HCT116 (cell line): ENCODE measurements at regions not wholly inside any gene's neighbourhood (a gene's known extent, or its start where the extent isn't known, plus 50 kb on each side); places are given as distances from the start of the nearest gene placed in this dataset.
"Not testable (repeated sequence)": the region's sequence is repeated elsewhere in the genome, so short reads cannot be mapped to it uniquely, and the experiment has no call there.

Experiments used
- ATAC-seq: fragments of 200-7000 bp; cut with Tn5 transposase; 2 replicates; pipeline ENCODE4 v1.9.1; 2020; ENCODE audit warnings: mild to moderate bottlenecking, moderate library complexity
- BruUV-seq: library from RNA; stranded (reverse); fragments of 400-500 nt; replicated peaks from 2 replicates; lab custom pipeline; 2021; lab: Mats Ljungman, UMichigan
- CTCF ChIA-PET: fragments of 300-600 bp; sonication (Branson Sonifier 250); formaldehyde crosslinking; loops from one replicate; lab custom pipeline; 2021; ENCODE audit warnings: antibody characterized with exemption; lab: Charles Lee
- POLR2A ChIA-PET: fragments of 300-600, 350-600 bp; sonication (Branson Sonifier 250); formaldehyde crosslinking; loops from one replicate; lab custom pipeline; 2021; ENCODE audit warnings: antibody characterized with exemption; lab: Charles Lee
- RAD21 ChIA-PET, 2 experiments: fragments of 300-600 bp; sonication (Branson Sonifier 250); formaldehyde crosslinking; loops; one replicate each; lab custom pipeline; 2023; ENCODE audit warnings: low total read pairs in 2 of 2; ENCODE audit not compliant: uncharacterized antibody in 2 of 2, unreplicated experiment in 2 of 2, low non-redundant PET in 1 of 2; lab: Charles Lee
- DNase-seq: peaks from one replicate; pipeline ENCODE4 v3.0.0-alpha.2; 2010; ENCODE audit warnings: low read depth, low spot score
- H2AFZ ChIP-seq: fragments of 200-600 bp; shearing (Covaris generic), sonication (generic); 2 replicates; pipeline ENCODE4 v1.6.1; 2017; ENCODE audit warnings: low read depth, mixed run types, mixed read lengths, antibody characterized with exemption, low read length; ENCODE audit not compliant: poor library complexity, severe bottlenecking
- H3K27ac ChIP-seq: 2 replicates; pipeline ENCODE4 v1.5.1; 2012; ENCODE audit warnings: low read depth, low read length
- H3K27me3 ChIP-seq: fragments of 200-600 bp; sonication (generic); 2 replicates; pipeline ENCODE4 v1.6.1; 2016; ENCODE audit warnings: mixed run types, low read length, mixed read lengths; ENCODE audit not compliant: insufficient read depth
- H3K36me3 ChIP-seq, 2 experiments: fragments of 200-500 bp in 1 of 2; fragments of 200-600 bp in 1 of 2; sonication (Bioruptor generic) in 1 of 2; sonication (generic) in 1 of 2; 2 replicates each; pipeline versions ENCODE4 v1.5.1 to v1.6.1; 2014 to 2016; ENCODE audit warnings: low read length in 2 of 2, inconsistent platforms in 1 of 2, mixed read lengths in 1 of 2, mixed run types in 1 of 2; ENCODE audit not compliant: insufficient read depth in 2 of 2, control insufficient read depth in 1 of 2
- H3K4me1 ChIP-seq, 2 experiments: fragments of 200-600 bp in 1 of 2; sonication (generic) in 1 of 2; 2 replicates each; pipeline versions ENCODE4 v1.5.1 to v1.6.1; 2012 to 2017; ENCODE audit warnings: low read length in 2 of 2, inconsistent platforms in 1 of 2, mild to moderate bottlenecking in 1 of 2, mixed read lengths in 1 of 2, mixed run types in 1 of 2, moderate library complexity in 1 of 2; ENCODE audit not compliant: insufficient read depth in 2 of 2, control insufficient read depth in 1 of 2
- H3K4me2 ChIP-seq: fragments of 200-600 bp; sonication (generic); 2 replicates; pipeline ENCODE4 v1.6.1; 2017; ENCODE audit warnings: mixed run types, low read length, mixed read lengths
- H3K4me3 ChIP-seq, 2 experiments: fragments of 200-600 bp in 1 of 2; sonication (generic) in 1 of 2; replicated peaks in 1 of 2; 2 replicates each; pipeline ENCODE4 v1.5.1; 2011 to 2016; ENCODE audit warnings: low read length in 2 of 2, control low read depth in 1 of 2, low read depth in 1 of 2, mild to moderate bottlenecking in 1 of 2, mixed read lengths in 1 of 2, mixed run types in 1 of 2
- H3K79me2 ChIP-seq: fragments of 200-600 bp; sonication (generic); 2 replicates; pipeline ENCODE4 v1.6.1; 2017; ENCODE audit warnings: mild to moderate bottlenecking, mixed run types, low read length, moderate library complexity, mixed read lengths; ENCODE audit not compliant: insufficient read depth
- H3K9ac ChIP-seq: fragments of 200-600 bp; sonication (generic); 2 replicates; pipeline ENCODE4 v1.6.1; 2016; ENCODE audit warnings: low read length, mixed read lengths
- H3K9me2 ChIP-seq: fragments of 200-600 bp; sonication (generic), shearing (Covaris generic); 2 replicates; pipeline ENCODE4 v1.6.1; 2017; ENCODE audit warnings: mixed run types, mild to moderate bottlenecking, moderate library complexity; ENCODE audit not compliant: insufficient read depth
- H3K9me3 ChIP-seq, 2 experiments: fragments of 200-500 bp in 1 of 2; fragments of 200-600 bp in 1 of 2; sonication (Bioruptor generic) in 1 of 2; sonication (generic) in 1 of 2; 2 replicates each; pipeline ENCODE4 v1.6.1; 2014 to 2017; ENCODE audit warnings: low read length in 2 of 2, mixed read lengths in 2 of 2, inconsistent platforms in 1 of 2, low read depth in 1 of 2, mild to moderate bottlenecking in 1 of 2, mixed run types in 1 of 2, moderate library complexity in 1 of 2; ENCODE audit not compliant: control insufficient read depth in 1 of 2, insufficient read depth in 1 of 2
- H4K20me1 ChIP-seq: fragments of 200-600 bp; sonication (generic), shearing (Covaris generic); 2 replicates; pipeline ENCODE4 v1.6.1; 2017; ENCODE audit warnings: mixed run types, mild to moderate bottlenecking, moderate library complexity; ENCODE audit not compliant: insufficient read depth
- ATF3 ChIP-seq: IDR thresholded peaks from 2 replicates; pipeline ENCODE4 v1.6.1; 2012
- CBX3 ChIP-seq: IDR thresholded peaks from 2 replicates; pipeline ENCODE4 v1.6.1; 2012; ENCODE audit warnings: low read depth
- EZH2 ChIP-seq: fragments of 200-600 bp; sonication (generic); IDR thresholded peaks from 2 replicates; pipeline ENCODE4 v1.6.1; 2017; ENCODE audit warnings: antibody characterized with exemption, mixed run types
- FOSL1 ChIP-seq: IDR thresholded peaks from 2 replicates; pipeline ENCODE4 v1.6.1; 2012; ENCODE audit warnings: low read depth
- MAX ChIP-seq: IDR thresholded peaks from 2 replicates; pipeline ENCODE4 v1.6.1; 2012
- POLR2A ChIP-seq: IDR thresholded peaks from 2 replicates; pipeline ENCODE4 v1.7.0; 2011; ENCODE audit warnings: borderline replicate concordance; ENCODE audit not compliant: insufficient read depth, insufficient read length; ENCODE audit errors: extremely low read depth
- POLR2AphosphoS5 ChIP-seq: IDR thresholded peaks from 2 replicates; pipeline ENCODE4 v1.6.1; 2011; ENCODE audit warnings: mild to moderate bottlenecking, low read depth, low read length, moderate library complexity
- SP1 ChIP-seq: IDR thresholded peaks from 2 replicates; pipeline ENCODE4 v1.6.1; 2012; ENCODE audit warnings: low read depth
- TCF7L2 ChIP-seq: IDR thresholded peaks from 2 replicates; pipeline ENCODE4 v1.7.0; 2011; ENCODE audit warnings: borderline replicate concordance, inconsistent platforms; ENCODE audit not compliant: insufficient read depth, insufficient read length; ENCODE audit errors: extremely low read depth
- ZBTB33 ChIP-seq: IDR thresholded peaks from 2 replicates; pipeline ENCODE4 v1.6.1; 2011; ENCODE audit warnings: mild to moderate bottlenecking, low read length, moderate library complexity; ENCODE audit not compliant: insufficient replicate concordance; ENCODE audit errors: extremely low read depth
- ZFX ChIP-seq: fragments of 450-650 bp; IDR thresholded peaks from 2 replicates; pipeline ENCODE4 v1.6.1; 2017
- ZNF274 ChIP-seq: fragments of 200-500 bp; sonication (Bioruptor generic); IDR thresholded peaks from 2 replicates; pipeline ENCODE4 v1.6.1; 2014; ENCODE audit warnings: mild to moderate bottlenecking, low read depth, low read length, inconsistent platforms
- intact Hi-C: fragments of 100-400 bp; cut with micrococcal nuclease; formaldehyde crosslinking; loops from 2 replicates; pipeline ENCODE4 v1.10.0; 2022

- H3K27ac ChIP-seq, H3K4me2 ChIP-seq, H3K9ac ChIP-seq, H3K9me2 ChIP-seq, H3K4me3 ChIP-seq, H3K27me3 ChIP-seq, H3K79me2 ChIP-seq, intact Hi-C loops, H4K20me1 ChIP-seq, DNase-seq, RAD21 ChIA-PET, H3K9me3 ChIP-seq, H2AFZ ChIP-seq, H3K4me1 ChIP-seq, BruUV-seq, ATAC-seq, CTCF ChIA-PET, POLR2A ChIA-PET, H3K36me3 ChIP-seq: not testable (repeated sequence)
These were observed 1097.4 kb upstream of the SLIT2 start for GRCh38 chr4:19154267-19154666.

GRCh38 chr4:19152264-19152663 lies 1099.4 kb upstream of the SLIT2 start:
- no peak for TF ChIP-seq MAX
- no peak for TF ChIP-seq ZBTB33
- no peak for TF ChIP-seq ATF3
- no peak for TF ChIP-seq TCF7L2
- TF ChIP-seq ZNF274 = no peak
- no peak for TF ChIP-seq EZH2
- TF ChIP-seq POLR2AphosphoS5 = no peak
- no peak for TF ChIP-seq ZFX
- TF ChIP-seq SP1 = no peak
- no peak for TF ChIP-seq CBX3
- TF ChIP-seq POLR2A = no peak
- no peak for TF ChIP-seq FOSL1
- TF ChIP-seq, all 23 proteins: peak for 0
- H3K4me2 ChIP-seq = no peak overlapping the region
- no peak overlapping the region for H3K27ac ChIP-seq
- intact Hi-C loops = no loop called here
- no peaks in the 10 kb centered on the region for H3K79me2 ChIP-seq
- no TSS peak for BruUV-seq
- H3K9me3 ChIP-seq = no peaks in the 10 kb centered on the region; a peak in 1 of 4 replicates
- H2AFZ ChIP-seq = no peak overlapping the region
- H3K36me3 ChIP-seq = no peaks in the 10 kb centered on the region
- ChIA-PET POLR2A (no interaction called here), RAD21 (no interaction called here), CTCF (no interaction called here)
- H4K20me1 ChIP-seq = no peaks in the 10 kb centered on the region
- H3K9ac ChIP-seq = no peak overlapping the region
- H3K4me3 ChIP-seq = no peak overlapping the region
- no peaks in the 10 kb centered on the region for H3K27me3 ChIP-seq
- ATAC-seq = no peak
- no peaks in the 10 kb centered on the region for H3K9me2 ChIP-seq
- no peaks in the 10 kb centered on the region for H3K4me1 ChIP-seq
- DNase-seq = no peak
